ENCODE measurements at regions not wholly inside any gene's neighbourhood (a gene's known extent, or its start where the extent isn't known, plus 50 kb on each side); places are given as distances from the start of the nearest gene placed in this dataset.

- no peaks in the 10 kb centered on the region for H4K20me1 ChIP-seq (ENCODE audit: low read depth, low read length)
These were observed 239.0 kb upstream of the RAB6C start for GRCh38 chr2:129740504-129740903.

GRCh38 chr2:129741165-129741564 is 238.3 kb upstream of the RAB6C start:
- H3K27ac ChIP-seq (ENCODE audit: low read depth, low read length), result no peak overlapping the region
- H3K4me2 ChIP-seq (ENCODE audit: low read depth, low read length, poor library complexity, severe bottlenecking), result no peak overlapping the region
- no peaks in the 10 kb centered on the region for H3K36me3 ChIP-seq (ENCODE audit: low read length)
- H3K79me2 ChIP-seq (ENCODE audit: insufficient read depth, low read length), result no peaks in the 10 kb centered on the region
- no peak overlapping the region for H3K4me3 ChIP-seq (ENCODE audit: insufficient read depth, low read length, poor library complexity, severe bottlenecking)
- no peak overlapping the region for H3K9ac ChIP-seq (ENCODE audit: low read length)
- no peaks in the 10 kb centered on the region for H3K27me3 ChIP-seq (ENCODE audit: low read length)
- no peak overlapping the region for H2AFZ ChIP-seq (ENCODE audit: low read depth, low read length, severe bottlenecking)
- no peaks in the 10 kb centered on the region for H3F3A ChIP-seq (ENCODE audit: insufficient read depth)
- no peaks in the 10 kb centered on the region for H3K9me2 ChIP-seq (replicated peaks; ENCODE audit: insufficient read depth, low read length)
- H3K9me3 ChIP-seq (ENCODE audit: insufficient read depth, low read length), result no peaks in the 10 kb centered on the region
- H4K20me1 ChIP-seq (ENCODE audit: low read depth, low read length), result no peaks in the 10 kb centered on the region
- TF ChIP-seq EZH2phosphoT487 (conservative IDR thresholded peaks at IDR 0.05; ENCODE audit: low read length) (no peak), CTCF (IDR thresholded peaks at IDR 0.05; ENCODE audit: insufficient read depth, low read length, poor library complexity, severe bottlenecking) (no peak)

More at GRCh38 chr2:129740504-129740903, 239.0 kb upstream of the RAB6C start:
- Histone ChIP-seq H3K9me3 (ENCODE audit: insufficient read depth, low read length) (no peaks in the 10 kb centered on the region), H3K4me3 (ENCODE audit: insufficient read depth, low read length, poor library complexity, severe bottlenecking) (no peak overlapping the region), H3K4me2 (ENCODE audit: low read depth, low read length, poor library complexity, severe bottlenecking) (no peak overlapping the region), H3K9ac (ENCODE audit: low read length) (no peak overlapping the region), H2AFZ (ENCODE audit: low read depth, low read length, severe bottlenecking) (no peak overlapping the region), H3K27me3 (ENCODE audit: low read length) (no peaks in the 10 kb centered on the region), H3K79me2 (ENCODE audit: insufficient read depth, low read length) (no peaks in the 10 kb centered on the region), H3K36me3 (ENCODE audit: low read length) (no peaks in the 10 kb centered on the region), H3K9me2 (replicated peaks; ENCODE audit: insufficient read depth, low read length) (no peaks in the 10 kb centered on the region), H3K27ac (ENCODE audit: low read depth, low read length) (no peak overlapping the region), H3F3A (ENCODE audit: insufficient read depth) (no peaks in the 10 kb centered on the region)
- TF ChIP-seq CTCF (IDR thresholded peaks at IDR 0.05; ENCODE audit: insufficient read depth, low read length, poor library complexity, severe bottlenecking) (no peak), EZH2phosphoT487 (conservative IDR thresholded peaks at IDR 0.05; ENCODE audit: low read length) (no peak)

- Histone ChIP-seq H3K27ac (ENCODE audit: low read depth, low read length) (no peak overlapping the region), H3K9me2 (replicated peaks; ENCODE audit: insufficient read depth, low read length) (no peaks in the 10 kb centered on the region), H3F3A (ENCODE audit: insufficient read depth) (no peaks in the 10 kb centered on the region), H3K79me2 (ENCODE audit: insufficient read depth, low read length) (no peaks in the 10 kb centered on the region), H3K9ac (ENCODE audit: low read length) (no peak overlapping the region), H2AFZ (ENCODE audit: low read depth, low read length, severe bottlenecking) (no peak overlapping the region), H3K4me3 (ENCODE audit: insufficient read depth, low read length, poor library complexity, severe bottlenecking) (no peak overlapping the region), H3K36me3 (ENCODE audit: low read length) (no peaks in the 10 kb centered on the region), H3K4me2 (ENCODE audit: low read depth, low read length, poor library complexity, severe bottlenecking) (no peak overlapping the region), H3K27me3 (ENCODE audit: low read length) (no peaks in the 10 kb centered on the region), H4K20me1 (ENCODE audit: low read depth, low read length) (no peaks in the 10 kb centered on the region), H3K9me3 (ENCODE audit: insufficient read depth, low read length) (no peaks in the 10 kb centered on the region)
- TF ChIP-seq EZH2phosphoT487 (conservative IDR thresholded peaks at IDR 0.05; ENCODE audit: low read length) (no peak), CTCF (IDR thresholded peaks at IDR 0.05; ENCODE audit: insufficient read depth, low read length, poor library complexity, severe bottlenecking) (no peak)
These were observed 237.8 kb upstream of the RAB6C start for GRCh38 chr2:129741623-129742022.
